ENCODE measurements at regions not wholly inside any gene's neighbourhood (a gene's known extent, or its start where the extent isn't known, plus 50 kb on each side); places are given as distances from the start of the nearest gene placed in this dataset.

DNA sequence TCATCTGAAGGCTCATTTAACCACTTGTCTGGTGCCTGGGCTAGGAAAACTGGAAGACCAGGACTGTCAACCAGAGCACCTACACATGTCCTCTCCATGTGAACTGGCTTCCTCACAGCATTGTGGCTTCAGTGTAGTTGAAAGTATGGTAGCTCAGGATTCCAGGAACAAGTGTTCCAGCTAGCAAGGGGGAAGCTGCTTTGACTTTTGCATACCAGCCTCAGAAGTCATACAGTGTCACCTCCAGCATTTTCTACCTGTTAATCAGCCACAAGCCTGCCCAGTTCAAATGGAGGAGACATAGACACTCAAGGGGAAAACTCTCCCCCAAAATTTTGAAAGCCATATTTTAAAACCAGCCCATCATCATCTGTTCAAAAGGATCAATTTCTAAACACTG lies 212.8 kb upstream of the CAND1 start:
- no peak overlapping the region for H2AK5ac ChIP-seq (ENCODE audit: insufficient read length, low read length)
- H3K79me2 ChIP-seq (ENCODE audit: insufficient read depth, low read length) = no peaks in the 10 kb centered on the region
- H4K20me1 ChIP-seq (ENCODE audit: control insufficient read depth, insufficient read depth, insufficient read length) = no peaks in the 10 kb centered on the region
- Mint-ChIP-seq H3K4me1 (peaks cover 11 to 12% of the 10 kb centered on the region in 2 experiments), H3K27me3 (ENCODE audit: low read depth) (no peaks in the 10 kb centered on the region), H3K27ac (no peak overlapping the region; a peak in 1 of 7 replicates), H3K9me3 (no peaks in the 10 kb centered on the region), H3K4me3 (no peak overlapping the region), H3K36me3 (ENCODE audit: insufficient read depth in 1 of 3, low read depth in 3 of 3) (no peaks in the 10 kb centered on the region; a peak in 1 of 7 replicates)
- H2BK120ac ChIP-seq (ENCODE audit: low read depth, low read length, poor library complexity, severe bottlenecking) = no peak overlapping the region
- H2BK15ac ChIP-seq (ENCODE audit: low read depth, low read length) = no peak overlapping the region
- H2BK12ac ChIP-seq (ENCODE audit: insufficient read length, low read depth, low read length) = no peak overlapping the region
- no peak overlapping the region for H3K27ac ChIP-seq (ENCODE audit: insufficient read length, low read depth, low read length)
- no peak overlapping the region for H3K23ac ChIP-seq (ENCODE audit: insufficient read length, low read depth, low read length)
- no peak overlapping the region for H3K4me2 ChIP-seq (ENCODE audit: insufficient read depth, insufficient read length, low read length)
- H3K4ac ChIP-seq (ENCODE audit: low read depth, low read length) = no peak overlapping the region
- no peak overlapping the region for H3K14ac ChIP-seq (ENCODE audit: insufficient read depth, low read length)
- no peaks in the 10 kb centered on the region for H3K27me3 ChIP-seq (ENCODE audit: insufficient read depth, low read length)
- no peak overlapping the region for H2BK5ac ChIP-seq (ENCODE audit: insufficient read length, low read length)
- no peaks in the 10 kb centered on the region for H3K4me1 ChIP-seq (ENCODE audit: insufficient read depth, low read length)
- peaks cover 5% of the 10 kb centered on the region for H3K79me1 ChIP-seq (ENCODE audit: insufficient read depth, low read depth, low read length, poor library complexity, severe bottlenecking)
- no peaks in the 10 kb centered on the region for H3K9me3 ChIP-seq (ENCODE audit: control insufficient read depth, low read depth, low read length)
- H4K5ac ChIP-seq (ENCODE audit: insufficient read length, low read depth, low read length) = no peak overlapping the region
- TF ChIP-seq, protein P1, sequence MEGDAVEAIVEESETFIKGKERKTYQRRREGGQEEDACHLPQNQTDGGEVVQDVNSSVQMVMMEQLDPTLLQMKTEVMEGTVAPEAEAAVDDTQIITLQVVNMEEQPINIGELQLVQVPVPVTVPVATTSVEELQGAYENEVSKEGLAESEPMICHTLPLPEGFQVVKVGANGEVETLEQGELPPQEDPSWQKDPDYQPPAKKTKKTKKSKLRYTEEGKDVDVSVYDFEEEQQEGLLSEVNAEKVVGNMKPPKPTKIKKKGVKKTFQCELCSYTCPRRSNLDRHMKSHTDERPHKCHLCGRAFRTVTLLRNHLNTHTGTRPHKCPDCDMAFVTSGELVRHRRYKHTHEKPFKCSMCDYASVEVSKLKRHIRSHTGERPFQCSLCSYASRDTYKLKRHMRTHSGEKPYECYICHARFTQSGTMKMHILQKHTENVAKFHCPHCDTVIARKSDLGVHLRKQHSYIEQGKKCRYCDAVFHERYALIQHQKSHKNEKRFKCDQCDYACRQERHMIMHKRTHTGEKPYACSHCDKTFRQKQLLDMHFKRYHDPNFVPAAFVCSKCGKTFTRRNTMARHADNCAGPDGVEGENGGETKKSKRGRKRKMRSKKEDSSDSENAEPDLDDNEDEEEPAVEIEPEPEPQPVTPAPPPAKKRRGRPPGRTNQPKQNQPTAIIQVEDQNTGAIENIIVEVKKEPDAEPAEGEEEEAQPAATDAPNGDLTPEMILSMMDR (conservative IDR thresholded peaks at IDR 0.05) = no peak
- no peak overlapping the region for H4K91ac ChIP-seq (ENCODE audit: insufficient read length, low read depth, low read length)
- no peak overlapping the region for H3K9ac ChIP-seq (ENCODE audit: extremely low read depth, insufficient read length, low read length)
- H3K56ac ChIP-seq (ENCODE audit: insufficient read length, low read depth, low read length) = no peak overlapping the region
- no peak overlapping the region for H2BK20ac ChIP-seq (ENCODE audit: low read depth, low read length, poor library complexity, severe bottlenecking)
- H4K8ac ChIP-seq (replicated peaks; ENCODE audit: insufficient read length, low read depth, low read length) = no peak overlapping the region
- H2AFZ ChIP-seq (ENCODE audit: low read length) = no peak overlapping the region
- H3K23me2 ChIP-seq (ENCODE audit: insufficient read length, low read depth, low read length, poor library complexity, severe bottlenecking) = no peaks in the 10 kb centered on the region
- no peak overlapping the region for H3K18ac ChIP-seq (ENCODE audit: insufficient read length, low read depth, low read length)
- DNase-seq = no peak
- H3T11ph ChIP-seq (ENCODE audit: low read length) = no peak overlapping the region
